Upper lobe of left lung (tissue), 6 donors: ENCODE measurements at regions not wholly inside any gene's neighbourhood (a gene's known extent, or its start where the extent isn't known, plus 50 kb on each side); places are given as distances from the start of the nearest gene placed in this dataset.

Source experiments
- ATAC-seq, 2 donors: fragments of 200-7000 bp; cut with Tn5 transposase; one replicate each; pipeline ENCODE4 v1.9.1; 2022; ENCODE audit warnings: mild to moderate bottlenecking in 2 of 2, moderate library complexity in 2 of 2; ENCODE audit not compliant: low FRiP score in 2 of 2
- DNase-seq, 2 donors: peaks; one replicate each; pipeline ENCODE4 v3.0.0-alpha.2; 2019 to 2020
- H3K27ac ChIP-seq, 4 donors: fragments of 200-600 bp; sonication (generic); one replicate each; pipeline ENCODE4 v1.5.1; 2016 to 2019
- H3K27me3 ChIP-seq, 4 donors: fragments of 200-600 bp; sonication (generic); one replicate each; pipeline ENCODE4 v1.5.1; 2017 to 2019
- H3K36me3 ChIP-seq, 4 donors: fragments of 200-600 bp; sonication (generic); one replicate each; pipeline ENCODE4 v1.5.1; 2016 to 2019
- H3K4me1 ChIP-seq, 4 donors: fragments of 200-600 bp; sonication (generic); one replicate each; pipeline ENCODE4 v1.5.1; 2018 to 2019
- H3K4me3 ChIP-seq, 4 donors: fragments of 200-600 bp; sonication (generic); one replicate each; pipeline ENCODE4 v1.5.1; 2017 to 2019; ENCODE audit warnings: mild to moderate bottlenecking in 2 of 4, moderate library complexity in 1 of 4
- H3K9me3 ChIP-seq, 4 donors: fragments of 200-600 bp; sonication (generic); one replicate each; pipeline ENCODE4 v1.5.1; 2018 to 2019
- EP300 ChIP-seq, 4 donors: sonication (generic); formaldehyde crosslinking; IDR thresholded peaks; one replicate each; pipeline ENCODE4 v1.5.1; 2017; ENCODE audit warnings: antibody characterized with exemption in 4 of 4, control low read depth in 2 of 4
- POLR2A ChIP-seq, 4 donors: fragments of 450-650 bp; IDR thresholded peaks; one replicate each; pipeline ENCODE4 v1.5.1; 2016 to 2017; ENCODE audit warnings: antibody characterized with exemption in 4 of 4, mild to moderate bottlenecking in 2 of 4
- POLR2AphosphoS5 ChIP-seq, 2 donors: sonication (generic); formaldehyde crosslinking; IDR thresholded peaks; one replicate each; pipeline ENCODE4 v1.5.1; 2017; ENCODE audit warnings: antibody characterized with exemption in 2 of 2
- whole genome bisulfite sequencing, 2 donors: methylation state at CpG; one replicate each; pipeline ENCODE4 v1.1.5; 2017 to 2018; 5-methylcytosine and 5-hydroxymethylcytosine counted together
- small RNA-seq, 4 donors: library from RNA; depleted of rRNA; stranded (forward); fragments of <200 nt; gene quantifications; one replicate each; pipeline ENCODE3, GENCODE V24; 2016
- TF ChIP-seq, protein P1 (sequence below), 6 experiments: fragments of 450-650 bp in 4 of 6; fragments of 200-600 bp in 2 of 6; sonication (generic) in 2 of 6; IDR thresholded peaks; one replicate each; pipeline ENCODE4 v1.5.1; 2016 to 2019; ENCODE audit warnings: antibody characterized with exemption in 6 of 6
- donor health status: DM: no; HTN: no; CAD: no; lungs with moderate emphysema.
- donor health status: DM: no; HTN: yes; CAD: no; lungs with severe emphysema.

DNA sequence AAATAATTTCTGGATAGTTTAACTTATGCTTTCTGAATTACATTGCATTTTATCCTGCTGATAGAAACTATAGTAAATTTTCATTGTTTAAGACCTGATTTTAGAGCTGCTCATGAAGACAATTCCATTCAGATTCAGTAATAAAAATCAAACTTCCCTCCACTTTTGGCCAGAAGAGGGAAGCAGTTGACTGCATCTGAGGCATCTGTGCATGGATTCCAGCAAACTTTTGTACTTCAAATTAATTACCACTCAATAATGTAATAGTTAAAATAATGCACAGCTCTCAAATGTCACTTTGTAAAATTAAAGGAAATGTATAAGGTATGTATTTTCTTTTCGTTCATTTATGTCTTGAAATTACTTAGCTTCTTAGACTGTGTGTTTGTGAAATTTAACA is 64.2 kb upstream of the SLC35B3 start:
- WGBS, 2 donors: 50 to 70% methylated on average over 1 of the region's 1 CpG
- H3K27ac ChIP-seq: no peak overlapping the region
- TF ChIP-seq EP300 (IDR thresholded peaks at IDR 0.05) (no peak), POLR2AphosphoS5 (IDR thresholded peaks at IDR 0.05) (no peak)
- TF ChIP-seq, protein P1, sequence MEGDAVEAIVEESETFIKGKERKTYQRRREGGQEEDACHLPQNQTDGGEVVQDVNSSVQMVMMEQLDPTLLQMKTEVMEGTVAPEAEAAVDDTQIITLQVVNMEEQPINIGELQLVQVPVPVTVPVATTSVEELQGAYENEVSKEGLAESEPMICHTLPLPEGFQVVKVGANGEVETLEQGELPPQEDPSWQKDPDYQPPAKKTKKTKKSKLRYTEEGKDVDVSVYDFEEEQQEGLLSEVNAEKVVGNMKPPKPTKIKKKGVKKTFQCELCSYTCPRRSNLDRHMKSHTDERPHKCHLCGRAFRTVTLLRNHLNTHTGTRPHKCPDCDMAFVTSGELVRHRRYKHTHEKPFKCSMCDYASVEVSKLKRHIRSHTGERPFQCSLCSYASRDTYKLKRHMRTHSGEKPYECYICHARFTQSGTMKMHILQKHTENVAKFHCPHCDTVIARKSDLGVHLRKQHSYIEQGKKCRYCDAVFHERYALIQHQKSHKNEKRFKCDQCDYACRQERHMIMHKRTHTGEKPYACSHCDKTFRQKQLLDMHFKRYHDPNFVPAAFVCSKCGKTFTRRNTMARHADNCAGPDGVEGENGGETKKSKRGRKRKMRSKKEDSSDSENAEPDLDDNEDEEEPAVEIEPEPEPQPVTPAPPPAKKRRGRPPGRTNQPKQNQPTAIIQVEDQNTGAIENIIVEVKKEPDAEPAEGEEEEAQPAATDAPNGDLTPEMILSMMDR (IDR thresholded peaks at IDR 0.05): peak in 2 of 6 experiments; percentile 14
- peaks cover 0 to 7% (median 3%) of the 10 kb centered on the region in 4 donors for H3K9me3 ChIP-seq
- H3K4me1 ChIP-seq: no peaks in the 10 kb centered on the region
- H3K36me3 ChIP-seq: no peaks in the 10 kb centered on the region
- ATAC-seq: no peak
- no peak overlapping the region for H3K4me3 ChIP-seq
- DNase-seq: no peak
- H3K27me3 ChIP-seq: no peaks in the 10 kb centered on the region

DNA sequence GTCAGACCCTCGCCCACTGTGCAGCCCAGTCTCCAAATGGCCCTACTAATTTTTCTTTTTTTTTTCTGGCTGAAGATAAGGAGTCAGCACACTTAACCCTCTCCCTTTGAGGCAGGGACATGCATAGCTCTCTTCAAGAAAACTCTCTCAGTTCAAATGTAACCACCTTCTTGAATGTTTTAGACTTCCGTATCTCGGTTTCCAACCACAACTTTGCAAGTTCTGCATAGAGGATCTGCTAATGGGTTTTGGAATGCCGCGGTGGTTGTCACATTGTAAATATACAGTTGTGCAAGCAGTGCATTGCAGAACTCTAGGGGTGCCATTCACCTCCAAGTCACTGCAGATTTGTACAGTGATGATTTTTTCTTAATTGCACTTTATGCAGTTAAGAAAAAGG is 59.4 kb upstream of the SLC35B3 start:
- Histone ChIP-seq H3K4me1 (no peaks in the 10 kb centered on the region), H3K27me3 (no peaks in the 10 kb centered on the region), H3K9me3 (peaks cover 0 to 7% (median 3%) of the 10 kb centered on the region in 4 donors), H3K36me3 (no peaks in the 10 kb centered on the region), H3K27ac (no peak overlapping the region), H3K4me3 (no peak overlapping the region)
- TF ChIP-seq POLR2AphosphoS5 (IDR thresholded peaks at IDR 0.05) (no peak), EP300 (IDR thresholded peaks at IDR 0.05) (no peak), POLR2A (IDR thresholded peaks at IDR 0.05) (no peak)
- TF ChIP-seq, protein P1 (IDR thresholded peaks at IDR 0.05): no peak
- ATAC-seq (no peak), DNase-seq (no peak)
- WGBS, 2 donors: 88 to 91% methylated on average over 5 of the region's 5 CpGs

DNA sequence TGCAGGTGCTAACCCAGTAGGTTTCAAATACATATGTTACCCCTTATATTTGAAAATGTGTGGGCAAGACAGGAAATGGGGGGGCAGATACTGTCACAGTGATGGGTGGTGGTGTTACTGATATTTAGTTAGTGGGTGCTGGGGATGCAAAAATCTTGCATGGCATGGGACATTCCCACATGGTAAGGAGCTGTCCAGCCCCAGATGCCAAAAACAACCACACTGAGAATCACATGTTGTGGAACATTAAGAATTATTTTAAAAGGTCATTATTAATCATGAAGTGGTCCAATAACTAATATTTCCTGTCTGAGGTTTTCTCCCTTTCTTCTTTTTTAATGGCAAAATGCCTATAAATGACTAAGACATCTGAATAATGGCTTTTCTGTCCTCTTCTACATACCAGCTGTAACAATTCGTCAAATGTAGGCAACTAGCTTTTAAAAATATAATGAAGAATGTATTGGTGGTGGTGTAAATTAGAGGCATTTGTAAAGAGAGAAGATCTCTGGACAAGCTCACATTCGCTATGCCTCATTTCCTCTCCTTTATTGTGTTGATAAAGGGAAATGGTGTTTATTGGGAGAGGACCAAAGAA is 57.3 kb upstream of the SLC35B3 start:
- H3K4me1 ChIP-seq: no peaks in the 10 kb centered on the region
- WGBS, 2 donors: 69 to 81% methylated on average over 2 of the region's 2 CpGs
- H3K9me3 ChIP-seq: peaks cover 0 to 7% (median 3%) of the 10 kb centered on the region in 4 donors
- H3K27ac ChIP-seq: no peak overlapping the region
- no peak for ATAC-seq
- TF ChIP-seq EP300 (IDR thresholded peaks at IDR 0.05): no peak
- no peak for TF ChIP-seq POLR2AphosphoS5 (IDR thresholded peaks at IDR 0.05)
- no peak for TF ChIP-seq POLR2A (IDR thresholded peaks at IDR 0.05)
- TF ChIP-seq, protein P1 (IDR thresholded peaks at IDR 0.05): no peak
- no peak for DNase-seq
- H3K4me3 ChIP-seq: no peak overlapping the region
- no peaks in the 10 kb centered on the region for H3K27me3 ChIP-seq
- H3K36me3 ChIP-seq: no peaks in the 10 kb centered on the region

Small RNAs in the stretch of these regions (small RNA-seq; reads per million reads assigned to genes)
- gene RF02101 (0 reads per million in 4 donors), gene RNU6ATAC21P (0 reads per million in 4 donors)
